Iris pigment epithelial cell (primary cell): ENCODE measurements at regions not wholly inside any gene's neighbourhood (a gene's known extent, or its start where the extent isn't known, plus 50 kb on each side); places are given as distances from the start of the nearest gene placed in this dataset.
A peak's percentile ranks its signal among the peaks of the same experiment; 100 is the strongest.
"Not testable (repeated sequence)": the region's sequence is repeated elsewhere in the genome, so short reads cannot be mapped to it uniquely, and the experiment has no call there.

Experiments used
- DNase-seq: peaks from one replicate; pipeline ENCODE4 v3.0.0-alpha.2; 2011; ENCODE audit warnings: low read depth

DNA sequence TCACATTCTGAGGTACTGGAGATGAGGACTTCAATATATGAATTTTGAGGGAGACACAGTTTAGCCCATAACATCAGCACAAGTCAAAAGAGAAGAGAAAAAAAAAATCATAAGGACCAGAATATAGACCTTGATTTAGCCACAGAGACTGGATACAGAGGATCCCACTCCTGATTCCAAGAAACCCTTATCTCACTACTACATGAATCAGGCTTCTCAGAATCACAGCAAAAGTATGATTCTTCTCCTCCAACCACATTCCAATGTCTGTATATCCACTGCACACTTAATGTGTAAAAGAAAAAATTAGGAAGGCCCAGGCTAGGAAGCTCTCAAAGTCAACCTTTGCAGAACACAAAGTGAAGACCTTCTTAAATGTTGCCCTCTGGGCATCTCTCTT, 610.9 kb downstream of the DTWD2 start:
- DNase-seq: no peak

DNA sequence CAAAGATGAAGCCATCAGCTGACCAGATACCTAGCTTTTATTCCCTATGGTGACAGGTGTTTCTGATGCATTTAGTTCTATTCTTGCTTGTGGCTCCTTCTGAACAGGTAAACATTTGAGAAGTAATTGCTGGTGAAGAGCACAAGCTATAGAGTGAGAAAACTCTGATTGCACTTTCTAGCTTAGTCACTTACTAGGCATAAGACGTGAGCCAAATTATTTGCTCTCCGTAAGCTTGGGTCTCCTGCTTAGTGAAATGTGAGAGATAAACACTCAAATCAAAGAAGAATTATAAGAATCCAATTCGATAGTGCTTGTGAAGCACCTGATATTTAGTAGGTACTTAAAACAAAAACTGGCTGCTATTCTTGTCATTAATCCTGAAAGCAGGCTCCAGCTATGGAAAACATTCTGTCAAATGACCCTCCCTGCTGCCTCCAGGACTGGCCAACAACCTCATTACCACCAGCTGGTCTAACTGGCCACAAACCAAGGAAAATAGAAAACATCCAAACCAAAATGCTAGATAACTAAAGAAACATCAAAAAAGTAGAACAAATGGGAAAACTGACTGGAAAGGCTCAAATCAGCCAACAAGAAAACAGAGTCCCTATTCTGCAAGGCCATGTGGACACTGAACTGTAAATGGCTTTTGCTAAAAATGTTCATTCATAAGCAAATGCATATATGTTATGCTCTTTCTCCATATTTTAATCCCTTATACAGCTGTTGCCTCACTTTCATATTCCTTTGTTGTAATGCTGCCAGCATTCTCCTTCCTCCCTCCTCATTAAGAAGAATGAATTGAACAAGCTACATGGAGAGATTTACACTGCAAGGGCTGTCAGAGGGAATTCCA, 616.1 kb downstream of the DTWD2 start:
- no peak for DNase-seq

DNA sequence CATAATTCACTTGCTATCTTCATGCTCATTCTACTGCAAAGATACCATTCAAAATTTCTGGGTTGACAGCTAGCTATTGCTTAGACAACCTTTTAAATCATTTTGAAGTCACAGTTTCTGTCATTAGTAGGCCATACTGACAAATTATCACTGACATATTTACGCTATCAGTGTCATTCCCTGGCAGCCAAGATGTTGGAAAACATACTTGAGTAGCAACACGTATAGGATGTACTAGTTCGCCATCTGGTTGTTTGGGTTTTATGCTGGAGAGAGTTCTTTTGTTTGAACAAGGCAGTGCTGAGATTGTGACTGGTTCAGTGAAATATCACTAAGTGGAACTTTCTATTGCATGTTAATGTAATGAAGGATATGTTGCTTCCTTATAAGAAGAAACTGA, 621.9 kb downstream of the DTWD2 start:
- no peak for DNase-seq

DNA sequence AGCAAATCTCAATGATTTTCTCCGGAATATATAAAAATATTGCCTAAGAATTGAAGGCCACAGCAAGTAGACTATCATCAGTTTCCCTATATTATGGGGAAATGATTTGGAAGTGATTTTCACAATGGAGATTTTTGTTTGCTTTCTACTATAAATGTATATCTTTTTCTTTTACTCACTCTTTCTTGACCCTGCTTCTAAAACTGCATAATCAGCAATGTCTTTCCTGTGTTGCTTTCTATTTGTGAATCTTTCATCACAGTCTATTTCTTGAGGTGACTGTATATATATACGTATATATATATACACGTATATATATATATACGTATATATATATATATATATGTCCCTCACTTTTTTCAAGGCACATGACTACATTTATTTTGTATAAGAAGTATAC, 622.6 kb downstream of the DTWD2 start:
- DNase-seq: no peak

DNA sequence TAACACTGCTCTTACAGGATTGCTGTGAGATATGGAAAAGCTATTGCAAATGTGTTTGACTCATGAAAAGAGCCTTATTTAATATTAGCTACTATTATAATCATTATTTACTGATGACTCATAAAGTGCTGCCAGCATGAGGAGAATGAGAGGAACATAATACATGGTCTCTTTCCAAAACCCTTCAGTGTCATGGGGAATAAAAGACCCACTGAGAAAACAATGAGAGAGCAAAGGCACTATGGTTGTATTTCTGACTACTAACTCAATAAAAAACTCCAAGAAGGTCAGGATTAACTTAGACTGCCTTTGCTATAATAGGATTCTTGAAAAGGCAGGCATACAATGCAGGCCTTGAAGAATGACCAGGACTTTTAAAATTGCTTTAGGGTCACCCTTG, 633.5 kb downstream of the DTWD2 start:
- DNase-seq: no peak

DNA sequence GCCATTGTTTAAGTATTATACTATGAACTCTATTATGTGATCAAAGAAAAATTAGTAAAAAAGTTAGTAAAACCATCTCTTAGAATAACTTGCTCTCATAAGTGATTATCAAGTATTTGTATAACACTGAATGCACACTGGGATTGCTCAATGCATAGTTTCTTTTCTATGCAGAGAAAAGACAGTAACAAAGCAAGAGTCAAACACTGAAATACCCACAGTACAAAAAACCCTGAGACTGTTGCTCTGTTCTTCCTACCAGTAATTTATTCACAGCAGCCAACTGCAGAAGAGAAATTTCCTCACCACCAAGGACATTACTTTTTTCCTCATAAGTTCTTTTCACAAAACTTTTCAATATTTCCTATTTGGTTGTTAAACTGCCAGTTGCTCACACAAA, 634.4 kb downstream of the DTWD2 start:
- no peak for DNase-seq

DNA sequence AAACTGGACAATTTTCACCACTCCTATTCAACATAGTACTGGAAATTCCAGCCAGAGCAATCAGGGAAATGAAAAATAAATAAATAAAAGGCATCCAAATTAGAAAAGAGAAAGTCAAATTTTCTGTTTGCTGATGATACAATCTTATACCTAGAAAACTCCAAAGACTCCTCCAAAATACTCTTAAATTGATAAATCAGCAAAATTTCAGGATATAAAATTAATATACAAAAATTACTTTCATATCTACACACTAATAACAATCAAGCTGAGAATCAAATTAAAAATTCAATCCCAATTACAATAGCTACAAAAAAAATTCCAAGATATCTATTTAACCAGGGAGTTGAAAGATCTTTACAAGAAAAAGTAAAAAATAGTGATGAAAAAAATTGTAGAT, 651.9 kb downstream of the DTWD2 start:
- DNase-seq: no peak

DNA sequence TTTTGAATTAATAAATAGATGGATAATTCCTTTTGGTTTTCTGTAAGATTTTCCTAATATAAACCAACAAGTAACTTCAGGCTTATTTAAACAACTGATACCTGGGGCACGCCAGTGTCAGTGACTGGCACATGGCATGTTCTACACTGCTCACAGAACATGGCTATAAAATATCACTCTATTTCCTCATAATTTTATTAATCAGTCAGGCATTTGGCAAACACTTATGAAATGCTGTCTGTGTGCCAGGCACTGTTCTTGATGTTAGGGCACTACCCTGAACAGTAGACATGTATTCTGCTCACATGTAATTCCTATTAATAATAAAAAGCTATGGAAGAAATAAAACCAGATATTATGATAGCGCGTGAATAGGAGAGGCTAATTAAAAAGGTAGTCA, 661.0 kb downstream of the DTWD2 start:
- no peak for DNase-seq

DNA sequence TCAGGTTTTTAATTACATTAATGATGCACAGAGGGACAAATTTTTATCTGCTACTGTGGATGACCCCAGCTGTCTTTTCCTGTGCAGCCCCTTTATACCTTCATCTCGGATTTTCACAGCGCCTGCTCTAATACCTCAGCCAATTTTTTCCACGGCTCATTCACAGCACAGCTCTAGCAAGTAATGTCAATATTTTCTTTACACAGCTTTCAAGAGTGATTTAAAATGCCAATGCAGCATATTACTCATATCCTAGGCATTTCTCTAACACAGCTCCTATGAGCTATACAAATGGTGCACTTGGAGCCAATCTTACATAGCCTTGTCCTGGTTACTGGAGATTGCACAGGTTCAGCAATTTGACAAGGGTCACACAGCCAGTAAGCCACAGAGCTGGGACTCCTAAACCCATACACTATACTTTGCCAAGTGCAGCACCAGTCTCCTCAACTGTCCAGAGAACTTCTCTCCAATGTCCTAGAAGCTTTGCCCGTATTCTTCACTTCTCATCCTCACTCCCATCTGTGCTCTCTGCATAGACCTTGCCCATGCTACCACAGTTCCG, 661.8 kb downstream of the DTWD2 start:
- peak; percentile 2 for DNase-seq

DNA sequence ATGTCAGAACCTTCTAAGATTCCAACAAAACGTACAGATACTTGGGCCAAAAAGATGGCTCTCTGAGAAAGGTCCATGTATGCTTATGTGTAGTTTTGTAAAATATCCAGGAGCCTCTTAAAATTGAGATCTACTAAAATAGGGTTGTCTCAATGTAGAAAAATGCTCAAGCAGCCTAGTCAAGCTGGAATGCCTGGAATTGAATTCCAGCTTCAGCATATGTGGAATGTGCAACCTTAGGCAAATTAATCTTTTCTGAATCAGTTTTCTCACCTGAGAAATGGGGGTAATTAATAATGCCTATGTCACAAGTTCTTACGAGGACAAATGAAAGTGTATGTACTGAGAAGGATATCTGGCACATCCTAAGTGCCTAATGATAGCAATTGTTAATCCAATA, 662.4 kb downstream of the DTWD2 start:
- DNase-seq: no peak

DNA sequence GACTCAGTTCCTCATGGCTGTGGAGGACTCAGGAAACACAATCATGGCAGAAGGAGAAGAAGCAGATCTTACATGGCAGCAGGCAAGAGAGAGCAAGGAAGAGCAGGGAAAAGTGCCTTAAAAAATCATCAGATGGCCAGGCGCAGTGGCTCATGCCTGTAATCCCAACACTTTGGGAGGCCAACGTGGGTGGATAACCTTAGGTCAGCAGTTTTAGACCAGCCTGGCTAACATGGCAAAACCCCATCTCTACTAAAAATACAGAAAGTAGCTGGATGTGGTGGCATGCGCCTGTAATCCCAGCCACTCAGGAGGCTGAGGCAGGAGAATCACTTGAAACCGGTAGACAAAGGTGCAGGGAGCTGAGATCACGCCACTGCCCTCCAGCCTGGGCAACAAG, 664.6 kb downstream of the DTWD2 start:
- not testable (repeated sequence) for DNase-seq

DNA sequence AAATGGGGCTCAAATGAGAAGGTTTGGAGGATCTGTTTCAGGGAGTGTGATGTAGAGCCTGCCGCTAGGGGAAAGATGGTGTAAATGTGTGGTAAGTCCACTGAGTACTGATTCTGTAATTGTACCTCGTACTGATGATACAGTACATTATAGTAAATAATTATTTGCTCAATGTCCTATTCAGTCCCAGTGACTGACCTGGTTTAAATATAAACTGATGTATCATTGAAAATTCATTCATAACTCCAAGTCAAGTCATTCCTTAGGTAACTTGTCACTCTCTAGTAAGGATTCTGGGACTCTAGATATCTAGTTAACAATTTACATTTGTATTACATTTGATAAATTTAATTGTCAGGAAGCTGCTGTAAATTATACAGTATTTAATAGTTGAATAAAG, 667.3 kb downstream of the DTWD2 start:
- no peak for DNase-seq

DNA sequence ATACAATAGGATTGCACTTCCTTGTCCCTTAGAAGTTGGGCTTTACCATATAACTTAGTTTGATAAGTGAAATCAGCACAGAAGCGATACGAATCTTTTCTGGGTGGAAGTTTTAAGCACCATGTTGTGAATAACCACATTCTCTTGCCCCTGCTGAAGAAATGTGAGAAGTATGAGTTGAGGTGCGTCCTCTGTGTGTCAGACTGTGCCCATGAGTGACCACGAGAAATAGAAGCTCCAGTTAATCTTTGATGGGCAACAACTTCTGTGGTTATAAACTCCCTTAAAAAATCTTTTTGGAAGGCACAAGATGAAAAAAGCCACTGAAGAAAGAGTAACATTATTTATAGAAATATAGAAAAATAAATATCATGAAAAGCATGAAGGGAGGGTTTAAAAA, 668.2 kb downstream of the DTWD2 start:
- no peak for DNase-seq

DNA sequence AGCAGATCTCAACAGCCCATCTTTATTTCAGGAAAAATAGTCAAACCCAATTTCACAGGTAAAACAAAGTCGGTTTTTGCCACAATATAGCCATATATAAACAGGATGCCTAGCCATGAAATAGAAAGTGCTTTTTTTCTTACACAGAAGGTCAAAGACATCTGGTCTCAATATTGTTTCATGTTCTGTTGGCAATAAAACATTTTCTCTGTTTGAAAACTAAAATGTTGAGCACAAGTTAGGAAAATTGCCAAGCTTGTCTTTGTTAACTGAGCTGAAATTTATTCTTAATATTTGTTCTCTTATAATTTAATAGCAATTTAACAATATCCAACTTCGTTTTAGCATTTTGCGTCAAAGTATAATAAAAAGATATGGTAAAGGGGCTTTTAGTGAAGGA, 673.4 kb downstream of the DTWD2 start:
- DNase-seq: no peak

DNA sequence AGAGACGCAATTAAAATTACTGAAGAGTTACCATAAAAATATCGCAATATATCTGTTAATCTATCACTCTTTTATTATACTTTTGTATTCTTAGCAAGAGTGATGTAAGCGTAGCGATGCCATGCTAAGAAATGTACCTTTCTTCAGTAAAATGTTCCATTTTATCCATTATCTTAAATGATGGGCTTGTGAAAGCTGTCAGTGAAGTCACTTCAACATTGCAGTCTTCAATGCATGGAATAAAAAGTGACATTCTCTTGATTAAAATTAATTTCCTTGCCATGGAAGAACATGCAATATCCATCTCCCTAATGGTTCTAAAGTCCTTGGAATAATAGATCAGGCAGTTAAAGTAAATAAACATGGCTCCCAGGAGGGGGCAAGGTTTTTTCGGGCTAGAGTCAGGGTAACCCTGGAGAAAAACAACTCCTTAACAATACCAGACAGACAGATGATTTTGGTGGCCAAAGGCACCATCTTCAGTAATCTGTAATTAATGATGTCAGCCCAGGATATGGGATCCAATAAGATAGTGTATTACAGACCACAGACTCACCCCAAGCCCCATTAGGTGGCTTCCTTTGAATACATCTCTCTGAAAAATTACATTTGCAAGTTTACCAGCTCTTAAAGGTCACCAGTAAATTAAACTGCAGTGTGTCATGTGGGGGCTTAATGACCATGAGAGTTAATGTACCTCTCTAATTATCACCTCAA, 677.1 kb downstream of the DTWD2 start:
- no peak for DNase-seq

DNA sequence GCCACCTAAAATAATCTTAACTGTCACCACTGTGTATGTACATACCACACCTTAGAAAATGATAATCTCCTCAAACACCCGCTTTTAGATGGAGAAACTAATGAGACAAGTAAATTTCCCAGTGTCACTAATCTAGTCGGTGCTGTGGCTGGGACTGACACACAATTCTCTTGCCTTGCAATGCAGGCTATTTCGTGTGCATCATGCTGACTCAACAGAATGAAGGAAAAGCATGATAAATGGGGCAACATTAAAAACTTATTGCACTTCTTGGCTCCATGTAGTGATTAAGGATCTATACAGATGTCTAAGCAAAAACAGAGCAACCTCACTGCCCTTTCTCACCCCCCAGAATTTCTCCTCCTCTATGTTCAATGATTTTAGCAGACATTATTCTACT, 677.9 kb downstream of the DTWD2 start:
- DNase-seq: no peak

DNA sequence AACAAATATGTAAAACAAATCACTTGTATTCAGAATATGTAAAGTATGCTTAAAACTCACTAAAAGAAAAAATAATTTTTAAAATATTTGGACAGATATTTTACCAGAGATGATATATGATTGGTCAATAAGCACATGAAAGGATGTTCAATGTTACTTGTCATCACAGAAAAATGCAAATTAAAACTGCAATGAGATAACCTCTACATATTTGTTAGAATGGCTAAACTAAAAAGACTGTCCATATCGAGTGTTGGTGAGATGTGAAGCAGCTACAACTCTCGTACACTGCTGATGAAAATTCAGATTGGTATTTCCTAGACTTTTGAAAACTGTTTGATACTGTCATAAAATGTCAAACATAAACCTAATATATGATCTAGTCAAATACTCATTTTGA, 685.1 kb downstream of the DTWD2 start:
- DNase-seq: no peak

DNA sequence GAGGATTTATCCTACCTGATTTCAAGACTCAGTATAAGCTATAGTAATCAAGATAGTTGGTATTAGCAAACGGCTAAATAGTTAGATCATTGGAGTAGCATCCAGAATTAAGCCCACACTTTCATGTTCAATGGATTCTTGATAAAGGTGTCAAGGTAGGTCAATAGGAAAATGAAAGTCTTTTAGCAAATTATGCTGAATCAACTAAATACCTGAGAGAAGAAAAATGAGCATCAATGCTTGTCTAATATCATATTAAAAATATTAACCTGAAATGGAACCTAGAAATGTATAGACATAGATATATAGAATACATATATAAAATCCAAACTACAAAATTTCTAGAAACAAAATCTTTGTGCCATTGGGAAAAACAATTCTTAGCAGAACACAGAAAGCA, 685.6 kb downstream of the DTWD2 start:
- no peak for DNase-seq

DNA sequence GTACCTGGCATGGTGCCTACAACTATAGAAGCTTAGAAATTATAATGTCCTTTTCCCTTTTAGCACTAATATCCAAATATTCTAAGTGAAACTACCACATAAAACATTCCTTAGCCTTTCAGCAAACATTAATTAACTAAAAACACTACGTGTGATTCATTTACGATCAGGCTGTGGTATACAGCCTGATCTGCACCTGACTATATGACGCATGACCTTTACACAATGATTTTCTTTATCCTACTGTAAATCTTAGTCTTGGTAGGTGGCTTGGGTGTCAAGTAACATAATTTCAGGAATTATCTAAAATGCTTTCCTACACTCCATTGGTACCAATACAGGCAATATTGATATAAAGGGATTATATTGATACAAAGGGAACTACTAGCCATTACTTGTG, 686.7 kb downstream of the DTWD2 start:
- DNase-seq: no peak

DNA sequence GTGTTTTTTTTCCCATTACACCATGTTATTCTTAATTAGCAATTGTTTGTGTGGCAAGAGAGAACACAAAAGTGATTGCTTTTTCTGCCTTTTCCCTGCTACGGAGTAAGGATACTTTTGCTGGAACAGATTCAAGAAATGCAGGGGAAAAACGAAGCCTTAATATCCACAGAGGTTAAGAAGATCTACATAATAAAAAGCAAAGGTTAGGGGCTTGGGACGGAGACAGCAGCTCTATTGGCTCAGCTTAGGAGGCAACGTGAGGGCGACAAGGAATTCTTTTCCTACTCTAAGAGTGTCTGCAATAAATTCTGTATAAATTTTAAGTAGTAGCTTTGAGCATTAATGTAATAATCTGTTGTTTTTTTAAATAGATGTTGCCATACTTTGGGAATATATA, 693.3 kb downstream of the DTWD2 start:
- no peak for DNase-seq

DNA sequence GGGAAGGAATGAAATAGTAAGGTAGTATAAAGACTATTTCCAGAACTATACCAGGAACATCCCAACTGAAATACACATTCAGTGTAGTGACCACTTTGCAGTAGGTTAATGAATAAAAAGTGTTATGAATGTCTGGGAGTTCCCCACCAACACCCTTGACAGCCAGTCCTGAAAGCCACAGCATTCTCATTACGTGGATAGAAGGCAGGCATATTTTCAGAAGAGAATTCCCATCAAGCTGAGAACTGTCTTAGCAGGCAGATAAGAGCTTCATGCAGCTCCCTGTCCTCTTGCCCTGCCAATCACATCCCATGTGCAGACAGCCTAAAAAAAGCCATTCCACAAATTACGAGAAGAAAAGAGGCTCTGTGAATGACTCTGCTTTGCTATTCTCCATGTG, 695.0 kb downstream of the DTWD2 start:
- no peak for DNase-seq

DNA sequence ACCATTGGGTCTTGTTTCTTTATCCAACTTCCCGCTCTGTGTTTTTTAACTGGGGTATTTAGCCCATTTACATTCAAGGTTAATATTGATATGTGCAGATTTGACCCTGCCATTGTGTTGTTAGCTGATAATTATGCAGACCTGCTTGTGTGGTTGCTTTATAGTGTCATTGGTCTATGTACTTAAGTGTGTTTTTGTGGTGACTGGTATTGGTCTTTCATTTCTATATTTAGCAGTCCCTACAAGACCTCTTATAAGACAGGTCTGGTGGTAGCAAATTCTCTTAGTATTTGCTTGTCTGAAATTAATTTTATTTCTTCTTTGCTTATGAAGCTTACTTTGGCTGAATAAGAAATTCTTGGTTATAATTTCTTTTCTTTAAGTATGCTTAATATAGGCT, 698.1 kb downstream of the DTWD2 start:
- no peak for DNase-seq

DNA sequence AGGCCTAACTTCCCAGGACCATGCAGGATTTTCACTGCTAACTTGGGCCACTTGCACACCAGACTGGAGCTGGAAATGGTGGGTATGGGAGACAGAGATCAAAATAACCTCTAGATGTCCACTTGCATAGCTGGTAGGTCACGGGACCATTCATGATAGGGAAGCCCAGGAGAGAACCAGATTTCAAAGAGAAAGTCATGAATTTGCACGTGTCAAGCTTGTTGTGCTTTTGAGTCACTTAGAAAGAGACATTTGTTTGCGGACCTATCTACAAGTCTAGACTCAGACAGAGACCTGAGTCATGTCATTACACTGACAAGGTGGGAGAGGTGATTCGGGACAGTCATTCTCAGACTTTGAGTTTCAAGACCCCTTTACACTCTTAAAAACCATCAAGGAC, 704.1 kb downstream of the DTWD2 start:
- DNase-seq: not testable (repeated sequence)
